ENCODE measurements at regions not wholly inside any gene's neighbourhood (a gene's known extent, or its start where the extent isn't known, plus 50 kb on each side); places are given as distances from the start of the nearest gene placed in this dataset.
A peak's percentile ranks its signal among the peaks of the same experiment; 100 is the strongest.

DNA sequence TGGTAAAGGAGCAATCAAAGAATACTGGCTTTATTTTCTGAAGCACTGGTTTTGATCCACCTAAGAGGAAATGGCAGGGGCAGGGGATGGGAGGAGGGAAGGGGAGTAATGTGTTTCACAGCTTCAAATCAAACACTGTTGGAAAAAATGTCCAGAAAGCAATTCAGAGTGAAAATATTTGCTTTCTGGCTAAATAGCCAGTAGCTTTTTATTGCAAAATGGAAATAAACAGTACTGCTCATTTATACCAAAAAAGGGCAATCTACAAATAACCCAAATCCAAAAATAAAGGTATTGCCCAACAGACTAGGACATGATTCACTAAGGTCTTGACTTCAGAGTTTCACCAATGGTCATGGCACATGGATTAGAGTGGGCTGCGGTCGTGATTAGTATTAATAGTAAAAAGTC lies 279.3 kb upstream of the THBS1 start:
- peak in 1 of 2 experiments; percentile 5 for DNase-seq (ENCODE audit: low read depth in 1 of 2, low spot score in 1 of 2)
- no peak for FAIRE-seq
- no peaks in the 10 kb centered on the region for H3K9me3 ChIP-seq
- H3K4me1 ChIP-seq = peaks cover 23% of the 10 kb centered on the region
- ATAC-seq = no peak
- H3K4me2 ChIP-seq = peak overlapping the region; percentile 60
- POLR2A ChIA-PET = no interaction called here
- H3K27ac ChIP-seq = peak overlapping the region; percentile 67 to 82
- CTCF ChIA-PET = interaction anchor here (1.2 to 2.1 kb wide), 2 partner anchors 10 to 278 kb away, joined by 3 to 6 read pairs; no protein-coding TSS in a partner anchor
- TF ChIP-seq JUNB (IDR thresholded peaks at IDR 0.05) (peak; percentile 43), CEBPB (IDR thresholded peaks at IDR 0.05) (peak in 1 of 2 experiments; percentile 60; a peak in 1 of 4 replicates), POLR2AphosphoS2 (conservative IDR thresholded peaks at IDR 0.05; ENCODE audit: low read length) (no peak)
- TF ChIP-seq, protein P1, sequence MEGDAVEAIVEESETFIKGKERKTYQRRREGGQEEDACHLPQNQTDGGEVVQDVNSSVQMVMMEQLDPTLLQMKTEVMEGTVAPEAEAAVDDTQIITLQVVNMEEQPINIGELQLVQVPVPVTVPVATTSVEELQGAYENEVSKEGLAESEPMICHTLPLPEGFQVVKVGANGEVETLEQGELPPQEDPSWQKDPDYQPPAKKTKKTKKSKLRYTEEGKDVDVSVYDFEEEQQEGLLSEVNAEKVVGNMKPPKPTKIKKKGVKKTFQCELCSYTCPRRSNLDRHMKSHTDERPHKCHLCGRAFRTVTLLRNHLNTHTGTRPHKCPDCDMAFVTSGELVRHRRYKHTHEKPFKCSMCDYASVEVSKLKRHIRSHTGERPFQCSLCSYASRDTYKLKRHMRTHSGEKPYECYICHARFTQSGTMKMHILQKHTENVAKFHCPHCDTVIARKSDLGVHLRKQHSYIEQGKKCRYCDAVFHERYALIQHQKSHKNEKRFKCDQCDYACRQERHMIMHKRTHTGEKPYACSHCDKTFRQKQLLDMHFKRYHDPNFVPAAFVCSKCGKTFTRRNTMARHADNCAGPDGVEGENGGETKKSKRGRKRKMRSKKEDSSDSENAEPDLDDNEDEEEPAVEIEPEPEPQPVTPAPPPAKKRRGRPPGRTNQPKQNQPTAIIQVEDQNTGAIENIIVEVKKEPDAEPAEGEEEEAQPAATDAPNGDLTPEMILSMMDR (IDR thresholded peaks at IDR 0.05) = no peak
- H3K4me3 ChIP-seq = no peak overlapping the region
- WGBS (ENCODE audit: missing lambda C conversion rate) = 86% methylated on average over 2 of the region's 2 CpGs

DNA sequence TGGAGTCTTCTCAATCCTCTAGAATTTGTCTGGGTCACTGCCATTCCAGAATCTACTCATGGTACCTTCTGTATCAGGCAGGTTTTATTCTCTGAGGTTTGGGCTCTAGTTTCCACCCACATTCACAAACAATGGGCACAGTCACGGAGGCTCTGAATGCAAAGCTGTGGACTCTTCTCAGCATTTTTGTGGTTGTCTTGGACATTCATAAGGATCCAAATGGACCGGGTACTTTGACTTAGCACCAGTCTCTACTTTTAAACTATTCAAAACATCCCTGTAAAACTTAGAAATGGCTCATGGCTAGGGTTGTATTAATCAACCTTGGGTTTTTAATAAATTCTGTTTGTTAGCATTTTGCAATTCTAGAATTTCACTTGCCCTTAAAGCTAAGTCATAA lies 277.9 kb upstream of the THBS1 start:
- Histone ChIP-seq H3K9me3 (no peaks in the 10 kb centered on the region), H3K4me2 (no peak overlapping the region), H3K4me3 (no peak overlapping the region), H3K4me1 (peaks cover 23% of the 10 kb centered on the region), H3K27ac (no peak overlapping the region)
- TF ChIP-seq KDM5A (IDR thresholded peaks at IDR 0.05) = no peak
- TF ChIP-seq ESRRA (IDR thresholded peaks at IDR 0.05; ENCODE audit: borderline replicate concordance, low read length) = no peak
- TF ChIP-seq MAZ (IDR thresholded peaks at IDR 0.05; ENCODE audit: borderline replicate concordance, low read depth, low read length) = no peak
- TF ChIP-seq TP53 (CRISPR knock-in tag; IDR thresholded peaks at IDR 0.05) = no peak
- no peak for TF ChIP-seq FOSB (CRISPR knock-in tag; IDR thresholded peaks at IDR 0.05)
- TF ChIP-seq CEBPB (IDR thresholded peaks at IDR 0.05) = no peak
- TF ChIP-seq, protein P2, sequence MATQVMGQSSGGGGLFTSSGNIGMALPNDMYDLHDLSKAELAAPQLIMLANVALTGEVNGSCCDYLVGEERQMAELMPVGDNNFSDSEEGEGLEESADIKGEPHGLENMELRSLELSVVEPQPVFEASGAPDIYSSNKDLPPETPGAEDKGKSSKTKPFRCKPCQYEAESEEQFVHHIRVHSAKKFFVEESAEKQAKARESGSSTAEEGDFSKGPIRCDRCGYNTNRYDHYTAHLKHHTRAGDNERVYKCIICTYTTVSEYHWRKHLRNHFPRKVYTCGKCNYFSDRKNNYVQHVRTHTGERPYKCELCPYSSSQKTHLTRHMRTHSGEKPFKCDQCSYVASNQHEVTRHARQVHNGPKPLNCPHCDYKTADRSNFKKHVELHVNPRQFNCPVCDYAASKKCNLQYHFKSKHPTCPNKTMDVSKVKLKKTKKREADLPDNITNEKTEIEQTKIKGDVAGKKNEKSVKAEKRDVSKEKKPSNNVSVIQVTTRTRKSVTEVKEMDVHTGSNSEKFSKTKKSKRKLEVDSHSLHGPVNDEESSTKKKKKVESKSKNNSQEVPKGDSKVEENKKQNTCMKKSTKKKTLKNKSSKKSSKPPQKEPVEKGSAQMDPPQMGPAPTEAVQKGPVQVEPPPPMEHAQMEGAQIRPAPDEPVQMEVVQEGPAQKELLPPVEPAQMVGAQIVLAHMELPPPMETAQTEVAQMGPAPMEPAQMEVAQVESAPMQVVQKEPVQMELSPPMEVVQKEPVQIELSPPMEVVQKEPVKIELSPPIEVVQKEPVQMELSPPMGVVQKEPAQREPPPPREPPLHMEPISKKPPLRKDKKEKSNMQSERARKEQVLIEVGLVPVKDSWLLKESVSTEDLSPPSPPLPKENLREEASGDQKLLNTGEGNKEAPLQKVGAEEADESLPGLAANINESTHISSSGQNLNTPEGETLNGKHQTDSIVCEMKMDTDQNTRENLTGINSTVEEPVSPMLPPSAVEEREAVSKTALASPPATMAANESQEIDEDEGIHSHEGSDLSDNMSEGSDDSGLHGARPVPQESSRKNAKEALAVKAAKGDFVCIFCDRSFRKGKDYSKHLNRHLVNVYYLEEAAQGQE (IDR thresholded peaks at IDR 0.05) = no peak
- TF ChIP-seq MYC (IDR thresholded peaks at IDR 0.05; ENCODE audit: borderline replicate concordance, low read length) = no peak
- no peak for TF ChIP-seq ZFP36 (IDR thresholded peaks at IDR 0.05; ENCODE audit: borderline replicate concordance, partially characterized antibody)
- TF ChIP-seq FOSL2 (IDR thresholded peaks at IDR 0.05) = no peak
- no peak for TF ChIP-seq FOSL2 (CRISPR knock-in tag; IDR thresholded peaks at IDR 0.05)
- TF ChIP-seq HEYL (CRISPR knock-in tag; IDR thresholded peaks at IDR 0.05) = no peak
- TF ChIP-seq CBX2 (IDR thresholded peaks at IDR 0.05; ENCODE audit: borderline replicate concordance, low read depth) = no peak
- TF ChIP-seq, protein P3, sequence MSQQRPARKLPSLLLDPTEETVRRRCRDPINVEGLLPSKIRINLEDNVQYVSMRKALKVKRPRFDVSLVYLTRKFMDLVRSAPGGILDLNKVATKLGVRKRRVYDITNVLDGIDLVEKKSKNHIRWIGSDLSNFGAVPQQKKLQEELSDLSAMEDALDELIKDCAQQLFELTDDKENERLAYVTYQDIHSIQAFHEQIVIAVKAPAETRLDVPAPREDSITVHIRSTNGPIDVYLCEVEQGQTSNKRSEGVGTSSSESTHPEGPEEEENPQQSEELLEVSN (IDR thresholded peaks at IDR 0.05; ENCODE audit: borderline replicate concordance, low read depth) = no peak
- TF ChIP-seq, protein P4, sequence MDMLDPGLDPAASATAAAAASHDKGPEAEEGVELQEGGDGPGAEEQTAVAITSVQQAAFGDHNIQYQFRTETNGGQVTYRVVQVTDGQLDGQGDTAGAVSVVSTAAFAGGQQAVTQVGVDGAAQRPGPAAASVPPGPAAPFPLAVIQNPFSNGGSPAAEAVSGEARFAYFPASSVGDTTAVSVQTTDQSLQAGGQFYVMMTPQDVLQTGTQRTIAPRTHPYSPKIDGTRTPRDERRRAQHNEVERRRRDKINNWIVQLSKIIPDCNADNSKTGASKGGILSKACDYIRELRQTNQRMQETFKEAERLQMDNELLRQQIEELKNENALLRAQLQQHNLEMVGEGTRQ (IDR thresholded peaks at IDR 0.05) = no peak
- TF ChIP-seq, protein P5, sequence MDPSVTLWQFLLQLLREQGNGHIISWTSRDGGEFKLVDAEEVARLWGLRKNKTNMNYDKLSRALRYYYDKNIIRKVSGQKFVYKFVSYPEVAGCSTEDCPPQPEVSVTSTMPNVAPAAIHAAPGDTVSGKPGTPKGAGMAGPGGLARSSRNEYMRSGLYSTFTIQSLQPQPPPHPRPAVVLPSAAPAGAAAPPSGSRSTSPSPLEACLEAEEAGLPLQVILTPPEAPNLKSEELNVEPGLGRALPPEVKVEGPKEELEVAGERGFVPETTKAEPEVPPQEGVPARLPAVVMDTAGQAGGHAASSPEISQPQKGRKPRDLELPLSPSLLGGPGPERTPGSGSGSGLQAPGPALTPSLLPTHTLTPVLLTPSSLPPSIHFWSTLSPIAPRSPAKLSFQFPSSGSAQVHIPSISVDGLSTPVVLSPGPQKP (IDR thresholded peaks at IDR 0.05; ENCODE audit: low read depth, low read length) = no peak
- no peak for TF ChIP-seq FOXS1 (CRISPR knock-in tag; IDR thresholded peaks at IDR 0.05)
- TF ChIP-seq ZSCAN20 (CRISPR knock-in tag; IDR thresholded peaks at IDR 0.05) = no peak
- DNase-seq (ENCODE audit: low read depth in 1 of 2, low spot score in 1 of 2) = no peak
- ATAC-seq = no peak
- FAIRE-seq = no peak
- CTCF ChIA-PET = interaction anchor here (0.8 to 2.1 kb wide), 3 partner anchors 34 to 277 kb away, joined by 3 to 6 read pairs (median 4); no protein-coding TSS in a partner anchor
- WGBS (ENCODE audit: missing lambda C conversion rate) = 100% methylated on average over 1 of the region's 2 CpGs
- POLR2A ChIA-PET = no interaction called here

Data from A549 (cell line).